HG03135 (cell line): ENCODE measurements at regions not wholly inside any gene's neighbourhood (a gene's known extent, or its start where the extent isn't known, plus 50 kb on each side); places are given as distances from the start of the nearest gene placed in this dataset.
"Not testable (repeated sequence)": the region's sequence is repeated elsewhere in the genome, so short reads cannot be mapped to it uniquely, and the experiment has no call there.

ENCODE experiments used
- ATAC-seq: cut with Tn5 transposase; IDR thresholded peaks from one replicate; pipeline ENCODE4 v1.9.1; 2021; ENCODE audit warnings: mild to moderate bottlenecking, moderate library complexity; ENCODE audit not compliant: unreplicated experiment

GRCh38 chr12:124477107-124477915 is 90.1 kb downstream of the NCOR2 start:
- ATAC-seq, result no peak

GRCh38 chr12:124476011-124476400 is 91.4 kb downstream of the NCOR2 start:
- ATAC-seq, result no peak

GRCh38 chr12:124475295-124476010 is 92.0 kb downstream of the NCOR2 start:
- ATAC-seq, result no peak

GRCh38 chr12:124474709-124475108 is 92.7 kb downstream of the NCOR2 start:
- ATAC-seq, result no peak

- ATAC-seq, result no peak
Measured at GRCh38 chr12:124472690-124473279, 94.6 kb downstream of the NCOR2 start.

- no peak for ATAC-seq
Measured at GRCh38 chr12:124471828-124472227, 95.6 kb downstream of the NCOR2 start.

- ATAC-seq, result no peak
Measured at GRCh38 chr12:124470806-124471205, 96.6 kb downstream of the NCOR2 start.

- ATAC-seq, result no peak
Measured at GRCh38 chr12:124470139-124470538, 97.3 kb downstream of the NCOR2 start.

- no peak for ATAC-seq
Measured at GRCh38 chr12:124469193-124469888, 98.1 kb downstream of the NCOR2 start.

- ATAC-seq, result not testable (repeated sequence)
Measured at GRCh38 chr12:124467549-124467948, 99.9 kb downstream of the NCOR2 start.

- peak; percentile 95 for ATAC-seq
Measured at GRCh38 chr12:124466216-124467128, 100.9 kb downstream of the NCOR2 start.

GRCh38 chr12:124465473-124465872 is 101.9 kb downstream of the NCOR2 start:
- ATAC-seq, result no peak

GRCh38 chr12:124464830-124465229 is 102.6 kb downstream of the NCOR2 start:
- no peak for ATAC-seq

- ATAC-seq, result no peak
Measured at GRCh38 chr12:124464062-124464461, 103.3 kb downstream of the NCOR2 start.

- no peak for ATAC-seq
Measured at GRCh38 chr12:124463341-124463921, 104.0 kb downstream of the NCOR2 start.

- no peak for ATAC-seq
Measured at GRCh38 chr12:124462750-124463149, 104.7 kb downstream of the NCOR2 start.

GRCh38 chr12:124461851-124462623 is 105.4 kb downstream of the NCOR2 start:
- no peak for ATAC-seq

- ATAC-seq, result no peak
Measured at GRCh38 chr12:124461241-124461673, 106.2 kb downstream of the NCOR2 start.

- ATAC-seq, result no peak
Measured at GRCh38 chr12:124460771-124461170, 106.6 kb downstream of the NCOR2 start.
